Amniotic stem cell (primary cell): ENCODE measurements at regions not wholly inside any gene's neighbourhood (a gene's known extent, or its start where the extent isn't known, plus 50 kb on each side); places are given as distances from the start of the nearest gene placed in this dataset.

Experiments used
- DNase-seq: peaks from one replicate; lab custom pipeline; 2025; lab: John Stamatoyannopoulos, UW

- DNase-seq, result no peak
Measured at GRCh38 chr11:28481616-28482480, 373.7 kb downstream of the METTL15 start.

- no peak for DNase-seq
Measured at GRCh38 chr11:28480406-28480805, 372.2 kb downstream of the METTL15 start.

GRCh38 chr11:28476864-28477263, 368.7 kb downstream of the METTL15 start:
- no peak for DNase-seq

GRCh38 chr11:28476049-28476448, 367.9 kb downstream of the METTL15 start:
- DNase-seq, result no peak

GRCh38 chr11:28472904-28473303, 364.7 kb downstream of the METTL15 start:
- no peak for DNase-seq

- DNase-seq, result no peak
Measured at GRCh38 chr11:28471537-28471936, 363.3 kb downstream of the METTL15 start.

- no peak for DNase-seq
Measured at GRCh38 chr11:28470180-28470579, 362.0 kb downstream of the METTL15 start.

- no peak for DNase-seq
Measured at GRCh38 chr11:28466506-28466905, 358.3 kb downstream of the METTL15 start.

GRCh38 chr11:28464252-28464867, 356.2 kb downstream of the METTL15 start:
- DNase-seq, result no peak

GRCh38 chr11:28463826-28464225, 355.6 kb downstream of the METTL15 start:
- no peak for DNase-seq

- no peak for DNase-seq
Measured at GRCh38 chr11:28461846-28462245, 353.7 kb downstream of the METTL15 start.

GRCh38 chr11:28461338-28461737, 353.1 kb downstream of the METTL15 start:
- DNase-seq, result no peak

- no peak for DNase-seq
Measured at GRCh38 chr11:28460348-28460747, 352.2 kb downstream of the METTL15 start.

GRCh38 chr11:28459912-28460311, 351.7 kb downstream of the METTL15 start:
- no peak for DNase-seq

- no peak for DNase-seq
Measured at GRCh38 chr11:28457481-28458065, 349.4 kb downstream of the METTL15 start.

- no peak for DNase-seq
Measured at GRCh38 chr11:28448186-28448585, 340.0 kb downstream of the METTL15 start.

- DNase-seq, result no peak
Measured at GRCh38 chr11:28447226-28447625, 339.0 kb downstream of the METTL15 start.

- no peak for DNase-seq
Measured at GRCh38 chr11:28442131-28442530, 333.9 kb downstream of the METTL15 start.

- DNase-seq, result no peak
Measured at GRCh38 chr11:28439403-28439802, 331.2 kb downstream of the METTL15 start.

GRCh38 chr11:28420099-28420498, 311.9 kb downstream of the METTL15 start:
- no peak for DNase-seq

- DNase-seq, result no peak
Measured at GRCh38 chr11:28417601-28418323, 309.6 kb downstream of the METTL15 start.

GRCh38 chr11:28412029-28412428, 303.8 kb downstream of the METTL15 start:
- DNase-seq, result no peak
